Peyer's patch (tissue), 4 donors: ENCODE measurements at regions not wholly inside any gene's neighbourhood (a gene's known extent, or its start where the extent isn't known, plus 50 kb on each side); places are given as distances from the start of the nearest gene placed in this dataset.

Experiments
- POLR2A ChIP-seq, 2 donors: fragments of 450-650 bp; IDR thresholded peaks; one replicate each; pipeline ENCODE4 v1.5.1; 2017; ENCODE audit warnings: antibody characterized with exemption in 2 of 2, mild to moderate bottlenecking in 2 of 2, moderate library complexity in 2 of 2
- TF ChIP-seq, protein P1 (sequence below), 6 experiments: fragments of 450-650 bp in 4 of 6; fragments of 200-600 bp in 2 of 6; sonication (generic) in 1 of 6; IDR thresholded peaks; one replicate each; pipeline ENCODE4 v1.5.1; 2017 to 2019; ENCODE audit warnings: antibody characterized with exemption in 6 of 6, mild to moderate bottlenecking in 3 of 6, moderate library complexity in 1 of 6

DNA sequence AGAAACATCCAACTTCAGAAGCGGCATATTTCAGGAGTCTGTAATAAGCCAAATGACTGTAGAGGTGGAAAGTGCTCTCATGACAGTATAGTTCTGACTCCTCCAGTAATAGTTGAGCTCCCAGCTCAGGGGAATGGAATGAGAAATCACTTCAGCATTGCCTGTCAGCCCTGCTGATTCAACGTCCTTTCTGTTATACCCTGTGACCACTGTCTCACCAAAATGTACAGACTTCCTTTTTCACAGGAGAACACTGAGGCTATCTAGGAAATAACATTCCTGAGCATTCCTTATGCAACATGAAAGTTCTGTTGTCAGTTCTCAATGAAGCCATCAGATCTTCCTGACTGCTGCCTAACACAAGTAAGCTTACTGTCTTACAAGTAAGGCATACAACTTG, 284.5 kb upstream of the MME start:
- TF ChIP-seq, protein P1, sequence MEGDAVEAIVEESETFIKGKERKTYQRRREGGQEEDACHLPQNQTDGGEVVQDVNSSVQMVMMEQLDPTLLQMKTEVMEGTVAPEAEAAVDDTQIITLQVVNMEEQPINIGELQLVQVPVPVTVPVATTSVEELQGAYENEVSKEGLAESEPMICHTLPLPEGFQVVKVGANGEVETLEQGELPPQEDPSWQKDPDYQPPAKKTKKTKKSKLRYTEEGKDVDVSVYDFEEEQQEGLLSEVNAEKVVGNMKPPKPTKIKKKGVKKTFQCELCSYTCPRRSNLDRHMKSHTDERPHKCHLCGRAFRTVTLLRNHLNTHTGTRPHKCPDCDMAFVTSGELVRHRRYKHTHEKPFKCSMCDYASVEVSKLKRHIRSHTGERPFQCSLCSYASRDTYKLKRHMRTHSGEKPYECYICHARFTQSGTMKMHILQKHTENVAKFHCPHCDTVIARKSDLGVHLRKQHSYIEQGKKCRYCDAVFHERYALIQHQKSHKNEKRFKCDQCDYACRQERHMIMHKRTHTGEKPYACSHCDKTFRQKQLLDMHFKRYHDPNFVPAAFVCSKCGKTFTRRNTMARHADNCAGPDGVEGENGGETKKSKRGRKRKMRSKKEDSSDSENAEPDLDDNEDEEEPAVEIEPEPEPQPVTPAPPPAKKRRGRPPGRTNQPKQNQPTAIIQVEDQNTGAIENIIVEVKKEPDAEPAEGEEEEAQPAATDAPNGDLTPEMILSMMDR (IDR thresholded peaks at IDR 0.05): no peak
- TF ChIP-seq POLR2A (IDR thresholded peaks at IDR 0.05): no peak
